Lung (tissue), 11 donors: ENCODE measurements at regions not wholly inside any gene's neighbourhood (a gene's known extent, or its start where the extent isn't known, plus 50 kb on each side); places are given as distances from the start of the nearest gene placed in this dataset.

Source experiments
- ATAC-seq: fragments of 200-7000 bp; cut with Tn5 transposase; one replicate; pipeline ENCODE4 v1.9.1; 2020; ENCODE audit warnings: moderate number of reproducible peaks; ENCODE audit not compliant: insufficient read depth, low FRiP score
- DNase-seq, 3 donors: peaks; one replicate each; pipeline ENCODE4 v3.0.0-alpha.2; 2013 to 2017
- H3K27ac ChIP-seq, 2 donors: one replicate each; pipeline ENCODE4 v1.5.1; 2013; ENCODE audit warnings: mild to moderate bottlenecking in 2 of 2, moderate library complexity in 2 of 2, control low read depth in 1 of 2, inconsistent platforms in 1 of 2, low read depth in 1 of 2, low read length in 1 of 2
- H3K27me3 ChIP-seq, 3 donors: one replicate each; pipeline ENCODE4 v1.5.1; 2013; ENCODE audit warnings: low read length in 2 of 3; ENCODE audit not compliant: control insufficient read depth in 3 of 3, insufficient read depth in 3 of 3
- H3K36me3 ChIP-seq, 4 donors: one replicate each; pipeline ENCODE4 v1.5.1; 2013; ENCODE audit warnings: low read length in 4 of 4, mild to moderate bottlenecking in 1 of 4, moderate library complexity in 1 of 4; ENCODE audit not compliant: control insufficient read depth in 4 of 4, insufficient read depth in 4 of 4
- H3K4me1 ChIP-seq, 5 donors: one replicate each; pipeline ENCODE4 v1.5.1; 2013; ENCODE audit warnings: low read length in 5 of 5, mild to moderate bottlenecking in 2 of 5, moderate library complexity in 1 of 5; ENCODE audit not compliant: control insufficient read depth in 5 of 5, insufficient read depth in 5 of 5
- H3K4me3 ChIP-seq: one replicate; pipeline ENCODE4 v1.5.1; 2013; ENCODE audit warnings: mild to moderate bottlenecking, control low read depth, moderate library complexity
- H3K9ac ChIP-seq, 2 donors: one replicate each; pipeline ENCODE4 v1.5.1; 2013; ENCODE audit warnings: low read length in 2 of 2, control low read depth in 1 of 2; ENCODE audit not compliant: insufficient read depth in 1 of 2
- H3K9me3 ChIP-seq, 4 donors: one replicate each; pipeline ENCODE4 v1.5.1; 2013; ENCODE audit warnings: low read length in 3 of 4, mild to moderate bottlenecking in 1 of 4, moderate library complexity in 1 of 4; ENCODE audit not compliant: control insufficient read depth in 4 of 4, insufficient read depth in 3 of 4
- WGBS, 2 donors: extraction: QIAGEN DNeasy Blood & Tissue Kit; methylation state at CpG; one replicate each; pipeline ENCODE4 v1.1.7; 2013; 5-methylcytosine and 5-hydroxymethylcytosine counted together
- TF ChIP-seq, protein P1 (sequence below): IDR thresholded peaks from 2 replicates; pipeline ENCODE4 v1.5.1; 2012; ENCODE audit warnings: mild to moderate bottlenecking; ENCODE audit errors: control extremely low read depth, extremely low read depth
- donor health status: control.
- donor health status: control.
- donor health status: Bipolar disorder and iron deficiency.
- donor health status: healthy.
- donor health status: DM: yes; HTN: yes; CAD: no.

DNA sequence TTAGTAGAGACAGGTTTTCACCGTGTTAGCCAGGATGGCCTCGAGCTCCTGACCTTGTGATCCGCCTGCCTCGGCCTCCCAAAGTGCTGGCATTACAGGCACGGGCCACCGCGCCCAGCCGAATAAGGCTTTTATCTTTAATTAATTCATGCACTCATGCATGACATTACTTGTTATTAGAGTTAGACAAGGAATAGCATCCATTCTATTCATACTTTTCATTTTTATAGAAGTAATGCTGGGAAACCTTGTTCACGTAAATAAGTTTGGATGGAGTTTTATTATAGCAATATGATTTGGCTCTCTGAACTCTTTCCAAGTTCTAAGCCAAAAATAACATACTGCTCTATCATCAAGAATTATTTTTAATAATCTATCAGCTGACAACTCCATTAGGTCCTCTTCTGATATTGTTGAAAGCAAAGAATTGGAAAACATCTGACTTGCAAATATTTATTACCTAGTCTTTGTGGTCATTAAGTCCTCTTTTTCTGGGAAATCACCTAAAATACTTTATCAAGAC lies 168.8 kb upstream of the CCND2 start:
- Histone ChIP-seq H3K36me3 (no peaks in the 10 kb centered on the region), H3K9ac (no peak overlapping the region), H3K27ac (no peak overlapping the region), H3K27me3 (no peaks in the 10 kb centered on the region), H3K9me3 (no peaks in the 10 kb centered on the region), H3K4me1 (no peaks in the 10 kb centered on the region), H3K4me3 (no peak overlapping the region)
- WGBS, 2 donors: 89 to 96% methylated on average over 9 of the region's 9 CpGs
- TF ChIP-seq, protein P1, sequence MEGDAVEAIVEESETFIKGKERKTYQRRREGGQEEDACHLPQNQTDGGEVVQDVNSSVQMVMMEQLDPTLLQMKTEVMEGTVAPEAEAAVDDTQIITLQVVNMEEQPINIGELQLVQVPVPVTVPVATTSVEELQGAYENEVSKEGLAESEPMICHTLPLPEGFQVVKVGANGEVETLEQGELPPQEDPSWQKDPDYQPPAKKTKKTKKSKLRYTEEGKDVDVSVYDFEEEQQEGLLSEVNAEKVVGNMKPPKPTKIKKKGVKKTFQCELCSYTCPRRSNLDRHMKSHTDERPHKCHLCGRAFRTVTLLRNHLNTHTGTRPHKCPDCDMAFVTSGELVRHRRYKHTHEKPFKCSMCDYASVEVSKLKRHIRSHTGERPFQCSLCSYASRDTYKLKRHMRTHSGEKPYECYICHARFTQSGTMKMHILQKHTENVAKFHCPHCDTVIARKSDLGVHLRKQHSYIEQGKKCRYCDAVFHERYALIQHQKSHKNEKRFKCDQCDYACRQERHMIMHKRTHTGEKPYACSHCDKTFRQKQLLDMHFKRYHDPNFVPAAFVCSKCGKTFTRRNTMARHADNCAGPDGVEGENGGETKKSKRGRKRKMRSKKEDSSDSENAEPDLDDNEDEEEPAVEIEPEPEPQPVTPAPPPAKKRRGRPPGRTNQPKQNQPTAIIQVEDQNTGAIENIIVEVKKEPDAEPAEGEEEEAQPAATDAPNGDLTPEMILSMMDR: no peak
- DNase-seq (no peak), ATAC-seq (no peak)

DNA sequence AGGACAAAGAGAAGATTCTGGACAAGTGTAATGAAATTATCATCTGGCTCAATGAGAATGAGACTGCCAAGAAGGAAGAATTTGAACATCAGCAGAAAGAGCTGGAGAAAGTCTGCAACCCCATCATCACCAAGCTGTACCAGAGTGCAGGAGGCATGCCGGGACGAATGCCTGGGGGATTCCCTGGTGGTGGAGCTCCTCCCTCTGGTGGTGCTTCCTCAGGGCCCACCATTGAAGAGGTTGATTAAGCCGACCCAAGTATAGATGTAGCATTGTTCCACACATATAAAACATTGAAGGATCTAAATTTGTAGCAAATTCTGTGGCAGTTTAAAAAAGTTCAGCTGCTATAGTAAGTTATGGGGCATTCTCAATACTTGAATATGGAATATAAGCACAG lies 174.3 kb upstream of the CCND2 start:
- no peaks in the 10 kb centered on the region for H3K27me3 ChIP-seq
- no peak for DNase-seq
- 18 to 24% methylated on average over 3 of the region's 3 CpGs for WGBS, 2 donors
- H3K9me3 ChIP-seq: no peaks in the 10 kb centered on the region
- no peak overlapping the region for H3K4me3 ChIP-seq
- no peaks in the 10 kb centered on the region for H3K4me1 ChIP-seq
- no peak overlapping the region for H3K9ac ChIP-seq
- TF ChIP-seq, protein P1: no peak
- no peak for ATAC-seq
- no peaks in the 10 kb centered on the region for H3K36me3 ChIP-seq
- H3K27ac ChIP-seq: no peak overlapping the region

DNA sequence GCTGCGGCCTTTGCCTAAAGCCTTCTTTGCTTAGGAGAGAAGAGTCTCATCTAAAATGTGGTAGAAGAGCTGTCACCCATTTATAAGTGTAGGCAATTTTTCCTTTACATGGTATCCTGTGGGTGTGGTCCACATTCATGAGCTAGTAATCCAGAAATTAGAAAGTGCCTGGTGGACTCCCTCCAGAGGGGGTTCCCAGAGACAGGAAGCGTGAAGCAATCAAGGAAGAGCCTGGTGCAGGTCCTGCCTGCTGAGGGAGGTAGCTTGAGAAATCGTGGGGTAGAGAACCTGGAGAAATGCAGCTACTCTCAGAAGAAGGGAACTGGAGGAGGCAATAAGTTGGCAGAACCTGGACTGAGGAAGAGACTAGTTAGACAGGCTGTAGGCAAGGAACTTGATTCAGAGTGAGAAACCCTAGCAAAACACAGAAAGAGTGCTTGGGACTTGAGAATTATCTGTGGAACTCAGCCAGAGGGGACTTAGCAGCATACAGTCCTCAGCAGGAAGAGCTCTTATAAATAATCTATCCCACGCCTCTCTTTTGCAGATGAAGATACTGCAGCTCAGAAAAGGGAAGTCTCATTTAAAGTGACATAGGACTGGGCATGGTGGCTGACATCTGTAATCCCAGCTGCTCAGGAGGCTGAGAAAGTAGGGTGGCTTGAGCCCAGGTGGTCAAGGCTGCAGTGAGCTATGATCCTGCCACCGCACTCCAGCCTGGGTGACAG lies 182.4 kb upstream of the CCND2 start:
- Histone ChIP-seq H3K4me1 (peaks cover 0 to 19% (median 5%) of the 10 kb centered on the region in 5 donors), H3K27me3 (peaks cover 0 to 4% (median 0%) of the 10 kb centered on the region in 3 donors), H3K4me3 (no peak overlapping the region), H3K9ac (no peak overlapping the region), H3K27ac (no peak overlapping the region), H3K36me3 (no peaks in the 10 kb centered on the region), H3K9me3 (no peaks in the 10 kb centered on the region)
- peak in 2 of 3 donors; percentile 26 to 63 for DNase-seq
- 26 to 47% methylated on average over 5 of the region's 5 CpGs for WGBS, 2 donors
- no peak for ATAC-seq
- TF ChIP-seq, protein P1: no peak

DNA sequence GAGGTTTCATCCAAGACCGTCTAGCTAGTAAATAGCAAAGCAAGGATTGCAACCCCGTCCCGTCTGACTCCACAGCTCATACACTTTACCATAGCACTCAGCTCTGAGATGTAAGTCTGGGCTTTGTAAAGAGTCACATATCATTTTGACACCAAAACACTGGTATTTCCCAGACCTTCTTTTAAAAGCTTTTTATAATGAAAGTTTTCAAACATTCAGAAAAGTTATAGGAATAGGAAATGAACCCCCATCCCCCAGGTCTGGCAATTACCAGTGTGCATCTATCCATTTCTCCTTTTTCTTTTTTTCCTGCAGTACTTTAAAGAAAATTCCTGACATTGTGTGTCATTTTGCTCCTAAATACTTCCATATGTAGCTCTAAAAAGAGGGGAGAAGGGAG lies 183.6 kb upstream of the CCND2 start:
- WGBS, 2 donors: 89% methylated on average over 3 of the region's 3 CpGs
- ATAC-seq: no peak
- Histone ChIP-seq H3K27ac (no peak overlapping the region), H3K4me3 (no peak overlapping the region), H3K36me3 (no peaks in the 10 kb centered on the region), H3K9me3 (no peaks in the 10 kb centered on the region), H3K27me3 (peaks cover 0 to 4% (median 0%) of the 10 kb centered on the region in 3 donors), H3K4me1 (peaks cover 0 to 25% (median 5%) of the 10 kb centered on the region in 5 donors), H3K9ac (peak overlapping the region in 1 of 2 donors; percentile 1)
- TF ChIP-seq, protein P1: no peak
- peak in 2 of 3 donors; percentile 23 to 34 for DNase-seq
